ENCODE measurements at regions not wholly inside any gene's neighbourhood (a gene's known extent, or its start where the extent isn't known, plus 50 kb on each side); places are given as distances from the start of the nearest gene placed in this dataset.

DNA sequence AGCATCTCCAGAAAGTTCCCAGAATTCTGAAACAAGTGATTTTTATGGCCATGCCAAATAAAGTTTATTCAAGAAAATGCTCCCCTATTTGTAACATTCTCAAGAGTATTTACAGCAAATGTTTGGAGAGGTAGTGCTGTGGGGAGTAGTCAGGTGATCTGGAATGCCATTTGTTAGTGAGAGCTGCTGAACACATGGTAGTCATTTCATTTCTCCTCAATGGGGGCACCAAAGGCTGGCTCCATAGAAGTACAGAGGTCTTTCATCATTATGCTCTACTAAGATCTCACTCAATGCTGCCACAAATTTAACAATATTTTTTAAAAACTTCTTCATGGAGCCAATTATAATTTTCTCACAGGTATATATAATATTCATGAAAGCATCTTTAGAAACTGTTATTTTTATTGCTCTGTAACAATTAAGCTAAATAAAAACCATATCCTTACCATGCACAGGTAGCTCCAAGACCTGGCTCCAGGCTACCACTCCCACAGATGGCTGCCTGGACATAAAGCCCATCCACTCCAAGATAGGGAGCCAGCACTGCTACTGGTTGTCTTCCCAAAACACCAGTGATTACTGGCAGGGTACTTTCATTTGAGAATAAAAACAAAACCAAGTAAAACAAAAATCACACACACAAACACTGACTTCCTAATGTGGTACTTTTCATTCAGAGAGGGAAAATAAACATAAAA is 200.8 kb downstream of the PLK2 start:
- H3K9me3 ChIP-seq, result no peaks in the 10 kb centered on the region
- H3K36me3 ChIP-seq, result no peaks in the 10 kb centered on the region
- no peak overlapping the region for H3K4me3 ChIP-seq (ENCODE audit: low read depth, low read length)
- TF ChIP-seq, protein P1, sequence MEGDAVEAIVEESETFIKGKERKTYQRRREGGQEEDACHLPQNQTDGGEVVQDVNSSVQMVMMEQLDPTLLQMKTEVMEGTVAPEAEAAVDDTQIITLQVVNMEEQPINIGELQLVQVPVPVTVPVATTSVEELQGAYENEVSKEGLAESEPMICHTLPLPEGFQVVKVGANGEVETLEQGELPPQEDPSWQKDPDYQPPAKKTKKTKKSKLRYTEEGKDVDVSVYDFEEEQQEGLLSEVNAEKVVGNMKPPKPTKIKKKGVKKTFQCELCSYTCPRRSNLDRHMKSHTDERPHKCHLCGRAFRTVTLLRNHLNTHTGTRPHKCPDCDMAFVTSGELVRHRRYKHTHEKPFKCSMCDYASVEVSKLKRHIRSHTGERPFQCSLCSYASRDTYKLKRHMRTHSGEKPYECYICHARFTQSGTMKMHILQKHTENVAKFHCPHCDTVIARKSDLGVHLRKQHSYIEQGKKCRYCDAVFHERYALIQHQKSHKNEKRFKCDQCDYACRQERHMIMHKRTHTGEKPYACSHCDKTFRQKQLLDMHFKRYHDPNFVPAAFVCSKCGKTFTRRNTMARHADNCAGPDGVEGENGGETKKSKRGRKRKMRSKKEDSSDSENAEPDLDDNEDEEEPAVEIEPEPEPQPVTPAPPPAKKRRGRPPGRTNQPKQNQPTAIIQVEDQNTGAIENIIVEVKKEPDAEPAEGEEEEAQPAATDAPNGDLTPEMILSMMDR (IDR thresholded peaks at IDR 0.05; ENCODE audit: low read depth, low read length), result no peak
- DNase-seq, result no peak
- no peaks in the 10 kb centered on the region for H3K4me1 ChIP-seq
- no peaks in the 10 kb centered on the region for H3K27me3 ChIP-seq

DNA sequence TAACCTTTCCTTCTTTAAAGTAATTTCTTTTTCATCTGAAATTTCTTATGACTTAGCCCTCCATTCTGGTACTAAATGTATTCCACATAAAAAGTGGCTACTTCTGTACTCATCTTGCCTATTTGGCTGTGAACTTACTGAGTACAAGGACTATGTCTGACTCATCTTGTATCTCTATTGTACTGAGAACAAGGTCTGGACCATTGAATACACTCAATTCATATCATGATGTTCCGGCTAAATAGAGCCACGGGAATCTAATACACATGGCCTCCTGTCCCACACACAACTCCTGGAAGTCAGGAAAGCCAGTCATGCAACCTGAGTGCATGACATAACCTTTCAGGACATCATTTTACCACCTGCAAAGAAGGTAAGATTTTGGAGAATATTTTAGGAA is 203.9 kb downstream of the PLK2 start:
- TF ChIP-seq, protein P1 (IDR thresholded peaks at IDR 0.05; ENCODE audit: low read depth, low read length), result no peak
- no peaks in the 10 kb centered on the region for H3K4me1 ChIP-seq
- no peak for DNase-seq
- no peaks in the 10 kb centered on the region for H3K9me3 ChIP-seq
- no peak overlapping the region for H3K4me3 ChIP-seq (ENCODE audit: low read depth, low read length)
- H3K27me3 ChIP-seq, result no peaks in the 10 kb centered on the region
- H3K36me3 ChIP-seq, result no peaks in the 10 kb centered on the region

DNA sequence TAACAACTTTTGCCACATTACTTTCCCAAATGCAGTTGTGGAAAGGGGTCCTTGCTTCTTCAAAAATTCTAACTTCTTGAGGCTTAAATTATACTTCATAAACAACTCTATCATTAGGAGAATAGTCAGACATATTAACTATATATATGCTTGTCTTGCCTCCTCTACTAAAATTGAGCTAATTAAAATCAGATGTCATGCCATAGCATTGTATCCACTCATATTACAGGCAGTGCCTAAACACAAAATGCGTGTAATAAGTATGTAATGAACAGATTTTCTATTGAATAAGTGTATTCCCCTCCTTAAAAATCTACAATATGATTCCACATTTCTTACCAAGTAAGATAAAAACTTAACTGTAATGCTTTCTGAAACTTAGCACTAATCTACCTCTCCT is 204.5 kb downstream of the PLK2 start:
- no peak for DNase-seq
- H3K4me3 ChIP-seq (ENCODE audit: low read depth, low read length), result no peak overlapping the region
- TF ChIP-seq, protein P1 (IDR thresholded peaks at IDR 0.05; ENCODE audit: low read depth, low read length), result no peak
- no peaks in the 10 kb centered on the region for H3K9me3 ChIP-seq
- no peaks in the 10 kb centered on the region for H3K36me3 ChIP-seq
- H3K27me3 ChIP-seq, result no peaks in the 10 kb centered on the region
- H3K4me1 ChIP-seq, result no peaks in the 10 kb centered on the region

DNA sequence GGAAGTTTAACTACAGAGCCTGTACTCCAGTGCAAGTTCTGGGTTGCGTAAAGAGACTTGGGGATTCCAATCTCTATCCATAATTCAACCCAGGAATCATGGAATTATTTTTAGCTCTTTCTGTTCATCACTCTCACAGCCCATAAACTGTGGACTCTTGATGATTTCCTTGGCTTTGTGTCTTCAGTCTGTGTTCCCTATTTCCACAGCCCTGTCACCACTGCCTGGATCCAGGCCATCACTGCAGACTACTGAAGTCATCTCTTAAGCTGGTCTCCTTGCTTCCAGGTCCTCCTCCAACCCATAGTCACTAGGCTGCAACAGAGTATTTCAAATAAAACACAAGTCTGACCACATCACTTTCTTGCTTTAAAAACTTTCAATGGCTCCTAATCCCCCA is 211.7 kb downstream of the PLK2 start:
- TF ChIP-seq, protein P1 (IDR thresholded peaks at IDR 0.05; ENCODE audit: low read depth, low read length), result no peak
- no peaks in the 10 kb centered on the region for H3K36me3 ChIP-seq
- H3K9me3 ChIP-seq, result no peaks in the 10 kb centered on the region
- no peak overlapping the region for H3K4me3 ChIP-seq (ENCODE audit: low read depth, low read length)
- no peaks in the 10 kb centered on the region for H3K27me3 ChIP-seq
- H3K4me1 ChIP-seq, result no peaks in the 10 kb centered on the region
- no peak for DNase-seq

DNA sequence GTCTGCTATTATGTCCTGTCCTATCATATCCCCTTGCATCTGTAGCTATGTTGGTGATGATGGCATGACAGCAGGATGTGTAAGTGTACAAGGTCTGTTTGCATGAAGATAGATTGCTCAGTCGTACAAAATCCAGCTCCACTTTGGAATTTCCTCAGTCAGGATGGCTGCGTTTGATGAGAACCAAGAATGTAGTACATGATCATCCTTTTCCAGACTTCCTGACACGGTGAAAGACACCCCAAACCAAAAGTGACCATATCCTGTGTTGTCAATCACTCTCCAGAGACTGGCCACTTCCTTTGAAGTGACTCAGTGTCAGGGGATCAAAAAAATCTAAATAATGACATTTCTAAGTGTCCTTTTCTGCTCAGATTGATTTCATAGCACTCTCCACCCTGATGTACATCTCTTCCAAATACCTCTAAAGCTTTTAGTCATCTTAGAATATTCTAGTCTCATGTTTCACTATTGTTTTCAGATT is 213.4 kb downstream of the PLK2 start:
- Histone ChIP-seq H3K4me1 (0 out of 2 replicates have a peak, but pooled peaks cover 3% of the 10 kb centered on the region), H3K4me3 (ENCODE audit: low read depth, low read length) (no peak overlapping the region), H3K9me3 (no peaks in the 10 kb centered on the region), H3K27me3 (no peaks in the 10 kb centered on the region), H3K36me3 (no peaks in the 10 kb centered on the region)
- DNase-seq, result no peak
- TF ChIP-seq, protein P1 (IDR thresholded peaks at IDR 0.05; ENCODE audit: low read depth, low read length), result no peak

DNA sequence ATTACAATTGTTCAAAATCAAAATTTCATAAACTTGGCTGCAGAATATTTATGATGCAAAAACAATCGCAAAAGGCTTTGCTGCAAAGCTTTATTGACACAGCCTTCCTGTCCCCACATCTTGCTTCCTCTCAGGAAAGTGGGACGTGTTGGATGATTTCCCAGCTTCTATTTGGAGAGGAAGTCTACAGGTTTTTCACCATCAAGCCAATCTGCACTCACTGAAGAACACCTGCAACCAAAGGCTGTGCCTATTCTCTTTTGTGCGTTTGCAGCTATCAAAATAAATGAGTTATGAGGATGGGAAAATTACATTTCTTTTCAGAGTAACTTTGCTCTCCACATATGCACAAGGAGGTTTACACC is 214.4 kb downstream of the PLK2 start:
- Histone ChIP-seq H3K27me3 (no peaks in the 10 kb centered on the region), H3K4me1 (0 out of 2 replicates have a peak, but pooled peaks cover 3% of the 10 kb centered on the region), H3K36me3 (no peaks in the 10 kb centered on the region), H3K4me3 (ENCODE audit: low read depth, low read length) (no peak overlapping the region), H3K9me3 (no peaks in the 10 kb centered on the region)
- TF ChIP-seq, protein P1 (IDR thresholded peaks at IDR 0.05; ENCODE audit: low read depth, low read length), result no peak
- no peak for DNase-seq
